PFSK-1 (cell line): ENCODE measurements at regions not wholly inside any gene's neighbourhood (a gene's known extent, or its start where the extent isn't known, plus 50 kb on each side); places are given as distances from the start of the nearest gene placed in this dataset.

ENCODE experiments used
- FOXP2 ChIP-seq: optimal IDR thresholded peaks from 2 replicates; pipeline ENCODE3; 2011; ENCODE audit warnings: borderline replicate concordance, control low read depth, inconsistent platforms; ENCODE audit not compliant: insufficient read depth; ENCODE audit errors: extremely low read length, extremely low read depth
- POLR2AphosphoS5 ChIP-seq: IDR thresholded peaks from 2 replicates; pipeline ENCODE4 v1.6.1; 2012; ENCODE audit warnings: low read depth, mild to moderate bottlenecking, control low read depth, low read length, moderate library complexity
- REST ChIP-seq, 2 experiments: IDR thresholded peaks; 2 replicates each; pipeline versions ENCODE4 v1.6.1 to v1.8.0; 2011 to 2012; ENCODE audit warnings: low read depth in 2 of 2, low read length in 2 of 2, control low read depth in 1 of 2, inconsistent platforms in 1 of 2, mild to moderate bottlenecking in 1 of 2, moderate library complexity in 1 of 2; ENCODE audit not compliant: insufficient read depth in 1 of 2
- SIN3A ChIP-seq: IDR thresholded peaks from 2 replicates; pipeline ENCODE4 v1.6.1; 2012; ENCODE audit warnings: mild to moderate bottlenecking, low read length, moderate library complexity, borderline replicate concordance; ENCODE audit not compliant: insufficient read depth
- TAF1 ChIP-seq: IDR thresholded peaks from 2 replicates; pipeline ENCODE4 v1.6.1; 2012; ENCODE audit warnings: low read length, control low read depth, borderline replicate concordance; ENCODE audit not compliant: insufficient read depth

- TF ChIP-seq REST (IDR thresholded peaks at IDR 0.05; ENCODE audit: insufficient read depth in 1 of 2, low read depth in 2 of 2, low read length in 2 of 2) (no peak), TAF1 (no peak), FOXP2 (no peak), SIN3A (no peak), POLR2AphosphoS5 (no peak)
These were observed 208.4 kb downstream of the MANEA start for GRCh38 chr6:95785785-95786184.

- TF ChIP-seq TAF1 (no peak), POLR2AphosphoS5 (no peak), REST (IDR thresholded peaks at IDR 0.05; ENCODE audit: insufficient read depth in 1 of 2, low read depth in 2 of 2, low read length in 2 of 2) (no peak), SIN3A (no peak), FOXP2 (no peak)
These were observed 209.5 kb downstream of the MANEA start for GRCh38 chr6:95786802-95787201.

- TF ChIP-seq TAF1 (no peak), REST (IDR thresholded peaks at IDR 0.05; ENCODE audit: insufficient read depth in 1 of 2, low read depth in 2 of 2, low read length in 2 of 2) (no peak), POLR2AphosphoS5 (no peak), FOXP2 (no peak), SIN3A (no peak)
These were observed 213.5 kb downstream of the MANEA start for GRCh38 chr6:95790787-95791186.

- TF ChIP-seq FOXP2 (no peak), REST (IDR thresholded peaks at IDR 0.05; ENCODE audit: insufficient read depth in 1 of 2, low read depth in 2 of 2, low read length in 2 of 2) (no peak)
These were observed 217.4 kb downstream of the MANEA start for GRCh38 chr6:95794749-95795148.

GRCh38 chr6:95795927-95796326, 218.6 kb downstream of the MANEA start:
- no peak for TF ChIP-seq SIN3A
- TF ChIP-seq POLR2AphosphoS5: no peak
- TF ChIP-seq TAF1: no peak
- no peak for TF ChIP-seq REST (IDR thresholded peaks at IDR 0.05; ENCODE audit: insufficient read depth in 1 of 2, low read depth in 2 of 2, low read length in 2 of 2)
- no peak for TF ChIP-seq FOXP2
